CD4-positive, alpha-beta T cell treated with Interleukin-6 at 100 ng/mL for 8 hours (primary cell): ENCODE measurements at regions not wholly inside any gene's neighbourhood (a gene's known extent, or its start where the extent isn't known, plus 50 kb on each side); places are given as distances from the start of the nearest gene placed in this dataset.

Experiments
- DNase-seq: peaks from one replicate; pipeline ENCODE4 v3.0.0-alpha.2; 2020; ENCODE audit warnings: mixed read lengths, low spot score

GRCh38 chr20:52263757-52264156, 72.2 kb upstream of the ZFP64 start:
- DNase-seq, result no peak

GRCh38 chr20:52261792-52262191, 70.2 kb upstream of the ZFP64 start:
- no peak for DNase-seq

GRCh38 chr20:52259295-52259694, 67.7 kb upstream of the ZFP64 start:
- DNase-seq, result no peak

- no peak for DNase-seq
Observed at GRCh38 chr20:52256454-52256853, 64.9 kb upstream of the ZFP64 start.

GRCh38 chr20:52252664-52253063, 61.1 kb upstream of the ZFP64 start:
- DNase-seq, result no peak

GRCh38 chr20:52251827-52252226, 60.2 kb upstream of the ZFP64 start:
- DNase-seq, result no peak

- DNase-seq, result no peak
Observed at GRCh38 chr20:52251136-52251700, 59.6 kb upstream of the ZFP64 start.

GRCh38 chr20:52247548-52247947, 56.0 kb upstream of the ZFP64 start:
- no peak for DNase-seq

- DNase-seq, result no peak
Observed at GRCh38 chr20:52246366-52246765, 54.8 kb upstream of the ZFP64 start.

GRCh38 chr20:52244702-52245101, 53.1 kb upstream of the ZFP64 start:
- no peak for DNase-seq

- no peak for DNase-seq
Observed at GRCh38 chr20:52242237-52243230, 51.0 kb upstream of the ZFP64 start.
